GM13976 (cell line): ENCODE measurements at regions not wholly inside any gene's neighbourhood (a gene's known extent, or its start where the extent isn't known, plus 50 kb on each side); places are given as distances from the start of the nearest gene placed in this dataset.
"Not testable (repeated sequence)": the region's sequence is repeated elsewhere in the genome, so short reads cannot be mapped to it uniquely, and the experiment has no call there.

Experiments
- DNase-seq: peaks from one replicate; pipeline ENCODE4 v3.0.0; 2012; ENCODE audit warnings: low spot score
- CTCF ChIP-seq: IDR thresholded peaks from 2 replicates; pipeline ENCODE4 v1.5.1; 2012; ENCODE audit warnings: borderline replicate concordance, mild to moderate bottlenecking; ENCODE audit not compliant: insufficient read depth; ENCODE audit errors: extremely low read depth, missing control alignments, control extremely low read depth
- in situ Hi-C: fragments of 300-500 bp; cut with MboI; formaldehyde crosslinking; loops from one replicate; pipeline ENCODE4 v1.12.0; 2022; ENCODE audit warnings: low sequenced_read_pairs, mixed read lengths, inconsistent platforms; ENCODE audit not compliant: unreplicated experiment

GRCh38 chr14:105880616-105881015, 354.2 kb downstream of the TMEM121 start:
- TF ChIP-seq CTCF: no peak
- in situ Hi-C loops: no loop called here
- no peak for DNase-seq

- in situ Hi-C loops: no loop called here
- DNase-seq: peak; percentile 0
- no peak for TF ChIP-seq CTCF
Measured at GRCh38 chr14:105881021-105881930, 354.9 kb downstream of the TMEM121 start.

GRCh38 chr14:105882011-105882410, 355.6 kb downstream of the TMEM121 start:
- DNase-seq: peak; percentile 3
- in situ Hi-C loops: not testable (repeated sequence)

GRCh38 chr14:105882626-105883025, 356.2 kb downstream of the TMEM121 start:
- in situ Hi-C loops: no loop called here
- peak; percentile 32 for DNase-seq
- no peak for TF ChIP-seq CTCF

GRCh38 chr14:105883066-105884005, 357.0 kb downstream of the TMEM121 start:
- in situ Hi-C loops: no loop called here
- DNase-seq: peak; percentile 3

GRCh38 chr14:105884192-105884807, 357.9 kb downstream of the TMEM121 start:
- DNase-seq, in situ Hi-C loops: not testable (repeated sequence)

More at GRCh38 chr14:105883066-105884005, 357.0 kb downstream of the TMEM121 start:
- no peak for TF ChIP-seq CTCF

- TF ChIP-seq CTCF: no peak
- DNase-seq: peak; percentile 13
- in situ Hi-C loops: no loop called here
Measured at GRCh38 chr14:105884808-105885281, 358.5 kb downstream of the TMEM121 start.
